ENCODE measurements at regions not wholly inside any gene's neighbourhood (a gene's known extent, or its start where the extent isn't known, plus 50 kb on each side); places are given as distances from the start of the nearest gene placed in this dataset.
"Not testable (repeated sequence)": the region's sequence is repeated elsewhere in the genome, so short reads cannot be mapped to it uniquely, and the experiment has no call there.

DNA sequence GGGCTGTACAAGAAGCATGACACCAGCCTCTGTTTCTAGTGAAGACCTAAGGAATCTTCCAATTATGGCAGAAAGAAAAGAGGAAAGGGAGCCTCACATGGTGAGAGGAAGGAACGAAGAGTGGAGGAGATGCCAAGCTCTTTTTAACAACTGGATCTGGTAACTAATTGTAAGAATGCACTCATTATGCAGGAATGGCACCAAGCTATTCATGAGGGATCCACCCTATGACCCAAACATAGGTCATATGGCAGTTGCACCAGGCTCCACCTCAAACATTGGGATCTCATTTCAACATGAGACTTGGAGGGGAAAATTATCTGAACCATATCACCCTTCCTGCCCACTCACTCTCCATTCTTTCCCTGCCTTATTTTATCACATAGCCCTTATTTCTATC lies 496.0 kb upstream of the SPTLC3 start:
- no peak for DNase-seq

DNA sequence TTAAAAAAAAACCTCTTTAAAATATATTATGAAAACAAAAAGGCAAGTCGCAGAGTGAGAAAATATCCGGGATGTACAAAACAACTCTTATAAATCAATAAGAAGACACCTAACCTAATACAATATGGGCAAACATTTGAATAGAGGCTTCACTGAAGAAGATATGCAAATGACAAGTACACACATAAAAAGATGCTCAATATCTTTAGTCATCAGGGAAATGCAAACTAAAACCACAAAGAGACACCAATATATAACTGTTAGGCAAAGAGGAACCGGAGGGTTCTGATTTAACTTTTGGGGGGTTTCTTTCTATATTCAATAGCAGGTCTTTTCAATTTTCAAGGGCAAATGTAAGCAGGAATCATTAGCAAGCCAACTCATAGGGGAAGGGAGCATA lies 480.7 kb upstream of the SPTLC3 start:
- no peak for DNase-seq

DNA sequence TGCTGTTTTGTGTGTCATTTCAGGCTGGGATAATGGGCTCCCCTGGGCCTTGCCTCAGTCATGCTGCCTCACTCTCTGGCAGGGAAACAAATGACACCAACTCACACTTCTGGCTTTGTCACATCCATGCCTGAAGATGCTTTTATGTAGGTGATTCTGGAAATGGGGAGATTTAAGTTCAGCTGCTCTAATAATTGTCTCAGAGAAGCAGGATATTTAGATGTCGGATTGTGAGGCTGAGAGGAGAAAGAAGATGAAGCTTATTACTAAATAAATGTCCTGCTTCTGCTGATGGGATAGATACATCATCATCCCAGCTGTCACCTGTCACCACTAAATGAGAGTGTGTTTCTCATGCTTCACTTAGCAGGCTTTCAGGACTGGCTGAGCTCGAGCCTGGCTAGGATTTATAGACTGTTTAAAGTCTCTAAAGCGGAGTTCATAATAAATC lies 480.2 kb upstream of the SPTLC3 start:
- peak; percentile 61 for DNase-seq

DNA sequence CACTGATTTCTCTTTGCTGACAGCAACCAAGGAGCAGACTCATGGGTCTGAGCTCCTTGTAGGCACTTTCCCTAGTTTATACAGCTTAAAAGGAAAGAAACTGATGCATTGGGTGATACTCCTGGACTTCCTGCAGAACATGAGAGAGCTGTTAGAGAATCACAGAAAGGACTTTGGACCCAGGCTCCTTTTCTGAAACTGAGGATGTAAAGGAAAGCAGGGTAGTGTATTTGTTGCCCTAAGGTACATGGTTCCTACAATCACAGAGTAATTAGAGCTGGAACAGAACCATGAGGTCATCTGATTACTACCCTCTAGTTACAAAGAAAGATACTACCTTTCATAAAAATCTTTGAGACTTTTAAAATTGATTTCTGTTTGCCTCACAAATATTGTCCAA lies 477.1 kb upstream of the SPTLC3 start:
- no peak for DNase-seq

DNA sequence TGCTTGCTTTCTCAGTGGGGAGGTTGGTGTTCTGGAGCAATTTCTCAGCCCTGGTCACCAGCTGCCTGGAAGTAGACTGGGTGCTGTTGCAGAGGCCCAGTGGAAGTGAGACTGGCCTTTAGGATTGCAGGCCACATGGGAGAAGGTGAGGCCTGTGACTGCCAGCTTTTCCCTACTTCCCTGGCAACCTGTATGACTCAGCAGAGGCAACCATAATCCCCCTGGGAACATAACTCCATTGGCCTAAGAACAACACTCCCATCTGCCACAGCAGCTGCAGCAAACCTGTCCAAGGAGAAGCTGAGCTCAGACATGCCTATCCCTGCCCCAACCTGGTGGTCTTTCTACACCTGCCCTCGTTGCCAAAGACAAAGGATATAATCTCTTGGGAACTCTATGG lies 473.5 kb upstream of the SPTLC3 start:
- DNase-seq = no peak

DNA sequence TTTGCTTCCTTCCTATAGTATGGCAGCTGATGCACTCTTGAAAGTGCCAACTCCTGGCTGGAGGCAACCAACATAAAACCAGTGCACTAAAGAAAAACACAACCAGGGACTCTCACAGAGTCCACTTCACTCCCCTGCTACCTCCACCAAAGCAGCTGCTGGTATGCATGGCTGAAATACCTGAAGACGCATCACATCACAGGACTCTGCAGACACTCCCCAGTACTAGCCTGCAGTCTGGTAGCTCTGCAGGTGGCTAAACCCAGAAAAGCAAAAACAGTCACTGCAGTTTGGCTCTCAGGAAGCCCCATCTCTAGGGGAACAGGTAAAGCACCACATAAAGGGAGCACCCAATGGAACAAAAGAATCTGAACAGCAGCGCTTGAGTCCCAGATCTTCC lies 473.0 kb upstream of the SPTLC3 start:
- no peak for DNase-seq

DNA sequence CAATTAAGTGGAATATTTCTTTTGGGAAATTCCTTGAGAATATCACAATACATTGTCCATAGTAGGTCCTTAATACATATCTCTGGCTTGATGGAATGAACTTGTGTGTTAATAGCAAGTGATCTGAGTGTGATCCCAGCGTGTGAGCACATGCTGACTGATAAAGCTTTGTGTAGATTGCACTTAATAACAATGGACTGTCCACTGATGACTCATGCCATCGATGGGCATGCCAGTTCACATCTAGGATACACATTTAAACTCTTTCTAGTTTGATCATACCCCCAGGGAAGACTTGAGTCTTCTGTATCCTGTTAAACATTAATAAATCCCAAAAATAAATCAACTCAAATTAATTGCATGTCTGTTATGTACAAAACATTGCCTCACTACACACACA lies 454.3 kb upstream of the SPTLC3 start:
- DNase-seq = no peak

DNA sequence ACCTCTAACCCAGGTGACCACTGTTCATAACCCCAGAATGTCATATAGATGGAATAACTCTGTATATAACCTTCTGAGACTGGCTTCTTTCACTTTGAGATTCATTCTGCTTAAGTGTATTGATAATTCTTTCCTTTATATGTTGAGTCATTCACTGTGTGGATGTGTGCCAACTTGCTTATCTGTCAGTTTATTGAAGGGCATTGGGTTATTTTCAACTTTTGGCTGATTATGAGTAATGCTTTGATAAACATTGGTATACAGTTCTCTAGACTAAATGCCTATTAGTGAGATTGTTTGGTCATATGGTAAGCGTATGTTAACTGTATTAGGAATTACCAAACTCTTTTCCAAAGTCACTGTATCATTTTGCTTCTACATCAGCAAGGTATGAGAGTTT lies 453.4 kb upstream of the SPTLC3 start:
- DNase-seq = no peak

DNA sequence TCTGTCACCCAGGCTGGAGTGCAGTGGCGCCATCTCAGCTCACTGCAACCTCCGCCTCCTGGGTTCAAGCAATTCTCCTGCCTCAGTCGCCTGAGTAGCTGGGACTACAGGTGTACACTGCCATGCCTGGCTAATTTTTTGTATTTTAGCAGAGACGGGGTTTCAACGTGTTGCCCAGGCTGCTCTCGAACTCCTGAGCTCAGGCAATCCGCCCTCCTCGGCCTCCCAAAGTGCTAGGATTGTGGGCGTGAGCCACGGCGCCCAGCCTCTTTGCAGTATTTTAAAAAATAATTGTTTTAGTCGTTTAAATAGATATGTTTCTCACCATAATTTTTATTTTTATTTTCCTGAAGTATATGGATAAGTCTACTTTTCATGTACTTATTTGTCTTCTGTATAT lies 452.9 kb upstream of the SPTLC3 start:
- not testable (repeated sequence) for DNase-seq

DNA sequence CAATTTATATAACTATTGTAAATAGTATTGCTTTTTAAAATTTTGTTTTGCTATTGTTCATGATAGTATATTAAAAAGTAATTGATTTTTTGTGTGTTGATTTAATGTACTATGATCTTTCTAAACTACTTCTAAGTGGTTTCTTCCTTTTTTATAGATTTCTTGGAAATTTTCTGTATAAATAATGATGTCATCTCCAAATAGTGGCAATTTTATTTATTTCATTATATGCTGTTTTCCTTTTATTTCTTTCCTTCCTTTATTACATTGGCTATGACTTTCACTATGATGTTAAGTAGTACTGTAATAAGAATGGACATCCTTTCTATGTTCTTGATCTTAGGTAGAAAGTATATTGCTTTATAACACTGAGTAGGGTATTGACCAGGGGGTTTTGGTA lies 451.5 kb upstream of the SPTLC3 start:
- DNase-seq = no peak

DNA sequence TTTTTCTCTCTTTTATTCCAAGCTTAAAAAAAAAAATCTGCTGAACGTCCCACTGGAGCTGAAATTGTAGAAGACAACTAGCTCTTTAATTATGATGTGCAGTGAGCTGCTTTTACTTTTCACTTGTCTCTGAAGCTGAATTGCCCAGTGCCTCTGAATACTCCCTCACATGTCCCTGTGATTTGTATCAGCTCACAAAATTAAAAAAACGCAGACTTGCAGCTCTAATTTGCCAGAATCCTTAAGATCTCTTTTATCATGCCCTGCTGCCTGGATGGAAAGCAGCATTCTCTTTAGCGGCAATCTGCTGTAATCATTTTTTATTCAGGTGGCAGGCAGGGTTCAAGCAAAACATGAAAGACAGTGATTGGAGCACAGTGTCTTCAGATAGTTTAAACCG lies 443.8 kb upstream of the SPTLC3 start:
- no peak for DNase-seq

DNA sequence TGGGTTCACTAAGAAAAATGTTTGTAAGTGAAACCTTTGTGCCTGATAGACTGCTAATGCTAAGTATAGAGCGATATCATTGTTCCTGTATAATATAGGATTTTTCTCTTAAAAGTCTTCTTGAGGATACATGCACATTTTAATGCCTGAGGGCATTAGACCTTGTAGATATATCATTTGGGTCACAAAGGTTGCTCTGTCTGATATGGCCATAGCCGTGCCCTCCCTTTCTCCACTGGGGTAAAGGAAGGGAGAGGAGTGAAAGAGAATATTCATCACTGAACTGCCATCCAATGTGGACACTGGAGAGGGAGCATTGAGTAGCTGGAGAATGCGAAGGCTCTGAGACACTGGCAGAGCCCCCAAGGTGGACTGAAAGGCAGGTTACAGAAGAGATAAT lies 442.2 kb upstream of the SPTLC3 start:
- no peak for DNase-seq

DNA sequence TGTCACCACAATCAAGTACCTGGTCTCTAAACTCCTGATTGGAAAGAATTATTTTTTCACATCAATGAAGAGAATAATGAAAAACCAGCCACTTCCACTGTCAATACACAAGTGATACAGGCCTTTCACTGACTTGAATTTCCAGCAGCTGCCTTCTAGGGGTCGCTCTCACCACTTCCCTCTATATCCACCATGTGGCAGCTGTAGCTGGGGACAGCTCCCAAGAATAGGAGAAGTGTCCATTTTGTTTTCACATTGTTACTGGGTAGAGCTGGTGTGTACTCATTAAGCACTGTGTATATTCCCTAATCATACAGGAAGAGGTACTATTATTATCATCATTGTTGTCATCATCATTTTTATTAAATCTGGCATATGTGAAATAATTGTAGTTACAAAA lies 438.4 kb upstream of the SPTLC3 start:
- no peak for DNase-seq

DNA sequence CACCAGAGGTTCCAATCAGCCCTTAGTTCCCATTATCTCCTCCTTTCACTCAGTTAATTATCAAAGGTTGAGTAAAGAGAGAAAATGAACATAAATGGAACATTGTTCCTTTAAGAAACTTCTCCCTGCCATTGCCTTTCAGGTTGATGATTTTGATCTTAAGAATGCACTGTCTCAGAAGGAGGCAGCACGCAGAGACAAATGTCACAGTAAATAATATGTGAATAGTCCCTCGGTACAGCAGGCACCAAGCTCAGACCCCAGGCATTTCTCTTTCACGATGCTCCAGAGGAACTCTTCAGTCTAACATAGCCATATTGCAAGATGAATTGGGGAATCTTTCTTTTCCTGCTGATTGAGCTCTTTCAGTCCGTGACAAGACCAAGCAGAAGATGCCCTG lies 435.3 kb upstream of the SPTLC3 start:
- DNase-seq = peak; percentile 34

DNA sequence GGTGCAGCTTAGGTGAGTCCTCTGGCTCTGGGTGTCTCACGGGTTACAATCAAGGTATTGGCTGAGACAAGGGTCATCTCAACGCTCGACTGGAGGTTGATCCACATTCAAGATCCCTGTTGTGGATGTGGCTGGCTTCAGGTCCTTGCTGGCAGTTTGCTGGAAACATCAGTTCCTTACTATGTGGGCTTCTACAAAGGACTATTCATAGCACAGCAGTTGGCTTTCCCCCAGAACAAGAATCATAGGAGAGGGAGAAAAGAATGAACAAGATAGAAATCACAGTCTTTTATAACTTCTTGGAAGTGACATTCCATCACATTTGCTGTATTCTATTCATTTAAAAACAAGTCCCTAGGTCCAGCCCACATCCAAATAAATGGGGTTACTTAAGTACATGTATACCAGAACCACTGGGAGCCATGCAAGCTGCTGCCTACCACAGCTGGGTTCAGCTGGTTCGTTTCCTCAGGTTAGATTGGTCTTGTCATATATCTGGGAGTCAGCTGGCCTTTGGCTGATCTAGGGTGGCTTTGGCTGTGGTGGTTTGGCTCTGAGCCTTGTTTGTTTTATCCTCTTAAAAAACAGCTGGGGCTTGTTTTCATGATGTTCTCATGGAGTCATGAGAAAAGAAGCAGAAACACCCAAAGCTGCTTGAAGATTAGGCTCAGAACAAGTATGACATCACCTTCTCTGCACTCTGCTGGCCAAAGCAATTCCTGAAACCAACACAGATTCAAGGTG lies 433.2 kb upstream of the SPTLC3 start:
- no peak for DNase-seq

DNA sequence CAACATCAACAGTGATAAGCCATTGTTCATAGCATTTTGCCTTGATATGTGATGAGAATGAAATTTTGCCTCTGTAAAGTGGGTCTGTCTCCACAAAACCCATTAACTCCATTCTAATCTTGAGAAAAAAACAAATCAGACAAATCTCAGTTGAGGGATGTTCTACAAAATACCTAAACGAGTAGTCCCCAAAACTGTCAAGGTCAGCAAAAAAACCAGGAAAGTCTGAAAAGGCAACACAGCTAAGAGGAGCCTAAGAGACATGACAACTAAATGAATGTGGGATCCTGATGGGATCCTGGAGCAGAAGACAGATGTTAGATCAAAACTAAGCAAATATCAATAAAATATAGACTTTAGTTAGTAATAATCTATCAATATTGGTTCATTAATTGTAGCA lies 431.6 kb upstream of the SPTLC3 start:
- no peak for DNase-seq

DNA sequence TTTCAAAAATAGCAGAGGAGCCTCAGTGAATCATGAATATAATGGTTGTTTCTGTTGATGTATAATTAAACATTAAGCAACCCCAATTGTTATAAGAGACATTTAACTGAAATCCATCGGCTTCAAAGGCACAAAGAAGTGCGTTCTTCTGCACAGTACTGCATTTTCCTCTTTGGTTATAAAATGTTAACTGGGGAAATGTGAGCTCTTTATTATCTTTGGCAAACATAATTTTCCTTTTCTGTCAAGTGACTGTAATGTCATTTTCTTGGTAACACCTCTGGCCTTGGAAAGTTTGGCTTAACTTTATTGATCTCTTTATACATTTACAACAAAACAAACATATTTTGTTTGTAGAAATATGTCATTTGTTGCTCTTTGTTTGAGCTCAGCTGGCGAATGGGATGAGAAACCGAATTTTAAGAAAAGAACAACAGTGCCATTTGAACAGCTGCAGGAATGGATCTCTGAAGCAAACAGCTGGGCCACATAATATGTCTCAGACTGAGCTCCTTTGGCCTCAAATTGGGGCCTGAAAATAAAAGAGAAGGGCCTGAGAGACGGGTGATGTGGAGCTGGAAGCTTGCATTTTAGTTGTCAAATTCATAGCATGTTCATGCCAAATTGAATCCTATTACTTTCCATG lies 427.0 kb upstream of the SPTLC3 start:
- no peak for DNase-seq

DNA sequence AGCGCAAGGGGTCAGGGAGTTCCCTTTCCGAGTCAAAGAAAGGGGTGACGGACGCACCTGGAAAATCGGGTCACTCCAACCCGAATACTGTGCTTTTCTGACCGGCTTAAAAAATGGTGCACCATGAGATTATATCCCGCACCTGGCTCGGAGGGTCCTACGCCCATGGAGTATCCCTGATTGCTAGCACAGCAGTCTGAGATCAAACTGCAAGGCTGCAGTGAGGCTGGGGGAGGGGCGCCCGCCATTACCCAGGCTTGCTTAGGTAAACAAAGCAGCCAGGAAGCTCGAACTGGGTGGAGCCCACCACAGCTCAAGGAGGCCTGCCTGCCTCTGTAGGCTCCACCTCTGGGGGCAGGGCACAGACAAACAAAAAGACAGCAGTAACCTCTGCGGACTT lies 426.1 kb upstream of the SPTLC3 start:
- DNase-seq = not testable (repeated sequence)

DNA sequence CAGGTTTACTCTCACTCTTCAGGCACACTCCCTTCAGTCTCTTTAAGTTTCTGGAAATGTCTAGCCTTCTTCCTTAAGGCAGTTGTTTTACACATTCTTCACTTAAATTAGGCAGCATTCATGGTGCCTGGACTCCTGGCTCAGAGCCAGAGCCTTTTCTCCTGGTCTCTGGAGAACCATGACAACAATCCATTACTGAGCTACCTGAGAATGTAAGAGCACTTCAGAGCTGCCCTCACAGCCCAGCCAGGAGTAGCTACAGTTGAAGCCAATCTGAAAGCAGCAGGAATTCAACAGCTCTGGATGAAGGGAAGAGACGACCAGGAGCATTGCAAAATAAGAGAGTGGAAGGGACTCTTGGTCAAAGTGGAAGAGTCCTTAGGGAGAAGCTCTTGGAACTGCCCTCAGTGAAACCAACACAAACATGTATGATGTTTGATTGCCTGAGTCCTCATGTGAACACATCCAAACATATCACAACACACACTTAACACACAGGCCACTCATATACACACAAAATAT lies 416.8 kb upstream of the SPTLC3 start:
- DNase-seq = no peak

DNA sequence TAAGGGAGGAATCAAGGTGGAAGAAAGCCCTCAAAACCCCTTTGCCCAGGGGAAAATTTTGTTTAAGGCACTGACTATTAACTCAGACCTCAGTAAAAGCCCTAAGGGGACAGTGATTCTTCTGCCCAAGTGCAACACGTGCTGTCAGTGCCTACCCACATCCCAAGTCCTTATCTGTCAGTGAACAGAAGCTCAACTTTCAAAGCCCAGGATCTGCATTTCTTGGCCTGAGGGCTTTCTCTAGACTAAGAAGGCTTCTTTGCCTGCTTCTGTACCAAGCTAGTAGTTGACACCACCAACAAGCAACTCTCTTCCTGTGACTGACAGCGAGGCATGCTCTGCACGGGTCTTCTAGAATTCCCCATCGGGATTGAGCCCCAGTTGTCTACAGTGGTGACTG lies 416.0 kb upstream of the SPTLC3 start:
- DNase-seq = no peak

DNA sequence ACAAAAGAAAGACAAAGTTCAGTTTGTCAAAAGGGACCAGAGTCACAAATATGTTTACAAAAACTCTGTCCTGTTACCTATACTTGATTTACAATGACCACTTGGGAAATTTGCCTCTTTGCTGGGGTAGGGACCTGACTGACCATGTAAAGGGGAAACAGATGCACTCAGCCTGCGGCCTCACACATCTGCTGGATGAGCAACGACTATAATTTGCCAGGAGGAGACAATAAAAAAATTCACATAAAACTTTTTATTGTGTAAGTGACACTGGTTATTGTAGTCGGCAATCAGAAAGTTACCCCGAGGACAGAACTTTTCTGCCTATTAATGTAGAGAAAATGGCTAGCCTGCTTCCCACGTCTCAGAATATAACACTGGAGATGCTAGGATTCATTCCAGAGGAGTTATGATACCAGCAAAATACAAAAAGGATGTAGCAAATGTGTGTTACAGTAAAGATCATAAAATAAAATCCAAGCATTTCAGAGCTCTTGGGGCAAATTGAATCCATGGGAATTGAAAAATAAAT lies 415.4 kb upstream of the SPTLC3 start:
- DNase-seq = no peak

DNA sequence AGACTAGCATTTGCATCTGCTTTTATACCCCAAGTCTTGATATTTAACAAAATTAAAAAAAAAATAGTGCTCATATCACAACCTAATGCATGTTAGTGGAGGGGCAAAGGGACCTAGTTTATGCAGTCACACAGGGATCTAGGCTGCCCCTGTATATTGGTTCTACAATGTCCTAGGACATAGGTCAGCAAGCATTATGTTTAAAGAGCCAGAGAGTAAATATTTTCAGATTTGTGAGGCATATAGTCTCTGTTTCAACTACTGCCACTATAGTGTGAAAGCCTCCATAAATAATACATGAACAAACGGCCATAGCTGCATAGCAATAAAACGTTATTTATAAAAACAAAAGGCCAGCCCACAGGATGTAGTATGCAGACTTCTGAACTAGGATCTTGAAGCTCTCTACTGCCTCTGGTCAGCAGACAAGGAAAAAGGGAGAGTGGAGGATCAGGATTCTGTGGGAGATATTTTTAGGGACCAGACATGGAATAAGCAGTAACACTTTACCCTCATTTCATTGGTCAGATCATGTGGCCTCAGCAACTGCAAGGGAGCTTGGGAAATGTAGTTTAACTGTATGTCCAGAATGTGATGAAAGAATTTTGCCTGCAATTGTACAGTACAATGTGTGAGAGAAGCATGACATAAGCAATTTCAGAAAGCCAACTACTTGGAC lies 414.2 kb upstream of the SPTLC3 start:
- DNase-seq = peak; percentile 26

DNA sequence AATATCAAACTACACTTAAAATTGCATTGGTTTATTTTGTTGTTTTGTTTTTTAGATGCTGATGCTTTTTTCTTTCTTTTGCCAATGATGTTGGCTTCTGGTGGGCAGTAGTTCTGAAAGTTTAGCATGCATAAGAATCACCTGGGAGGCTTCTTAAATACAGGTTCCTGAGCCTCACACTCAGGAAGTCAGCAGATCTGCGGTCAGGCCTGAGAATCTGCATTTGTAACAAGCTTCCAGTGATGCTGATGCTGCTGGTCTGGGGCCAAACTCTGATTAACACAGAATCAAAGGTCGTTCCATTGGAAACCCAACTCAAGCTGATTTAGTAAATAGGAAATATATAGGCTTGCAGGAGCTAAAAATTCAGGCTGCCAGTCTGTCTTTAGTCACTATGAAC lies 412.9 kb upstream of the SPTLC3 start:
- DNase-seq = no peak

DNA sequence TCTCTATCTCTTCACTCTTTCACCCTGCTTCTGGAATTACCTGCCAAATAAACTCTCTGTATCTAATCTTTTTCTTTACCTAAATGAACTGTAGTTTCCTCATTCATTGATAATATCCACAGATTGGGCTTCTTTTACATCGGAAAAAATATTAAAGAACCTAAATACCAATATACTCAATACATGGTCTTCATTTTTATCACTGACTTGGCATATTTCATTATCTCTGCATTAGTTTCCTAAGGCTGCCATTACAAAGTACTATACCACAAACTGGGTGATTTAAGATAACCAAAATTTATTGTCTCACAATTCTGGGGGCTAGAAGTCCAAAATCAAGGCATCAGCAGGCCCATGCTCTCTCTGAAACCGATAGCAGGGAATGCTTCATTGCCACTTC lies 411.9 kb upstream of the SPTLC3 start:
- DNase-seq = no peak

Measured in retina (tissue), 1 donor.